ENCODE measurements at regions not wholly inside any gene's neighbourhood (a gene's known extent, or its start where the extent isn't known, plus 50 kb on each side); places are given as distances from the start of the nearest gene placed in this dataset.
"Not testable (repeated sequence)": the region's sequence is repeated elsewhere in the genome, so short reads cannot be mapped to it uniquely, and the experiment has no call there.

DNA sequence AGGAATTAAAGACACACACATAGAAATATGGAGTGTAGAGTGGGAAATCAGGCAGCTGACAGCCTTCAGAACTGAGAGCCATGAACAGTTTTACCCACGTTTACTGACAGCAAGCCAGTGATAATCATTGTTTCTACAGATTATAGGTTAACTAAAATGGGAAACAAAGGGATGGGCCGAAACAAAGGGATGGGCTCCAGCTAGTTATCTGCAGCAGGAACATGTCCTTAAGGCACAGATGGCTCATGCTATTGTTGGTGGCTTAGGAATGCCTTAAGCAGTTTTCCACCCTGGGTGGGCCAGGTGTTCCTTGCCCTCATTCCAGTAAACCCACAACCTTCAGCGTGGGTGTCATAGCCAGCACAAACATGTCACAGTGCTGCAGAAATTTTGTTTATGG, 355.7 kb upstream of the INTU start:
- in situ Hi-C loops (cut with HindIII; ENCODE audit: low sequenced_read_pairs): not testable (repeated sequence)

GRCh38 chr4:127284236-127284635, 348.5 kb upstream of the INTU start:
- in situ Hi-C loops (cut with HindIII; ENCODE audit: low sequenced_read_pairs): no loop called here

- in situ Hi-C loops (cut with HindIII; ENCODE audit: low sequenced_read_pairs): no loop called here
Observed at GRCh38 chr4:127291316-127291715, 341.4 kb upstream of the INTU start.

DNA sequence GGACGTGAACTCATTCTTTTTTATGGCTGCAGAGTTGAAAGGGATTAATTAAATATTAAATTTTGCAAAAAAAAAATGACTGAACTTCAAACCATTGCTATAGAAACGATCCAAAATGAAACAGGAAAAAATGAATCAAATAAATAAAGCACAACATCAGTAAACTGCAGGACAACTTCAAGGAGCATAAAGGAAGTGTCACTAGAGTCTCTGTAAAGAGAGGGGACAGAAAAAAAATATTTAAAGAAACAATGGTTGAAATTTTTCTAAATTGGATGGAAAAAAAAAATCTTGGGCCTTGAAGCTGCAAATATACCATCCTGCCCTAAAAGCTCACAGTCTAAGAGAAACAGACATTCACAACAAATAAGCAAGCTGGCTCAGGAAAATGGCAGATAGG, 339.3 kb upstream of the INTU start:
- in situ Hi-C loops (cut with HindIII; ENCODE audit: low sequenced_read_pairs): no loop called here

DNA sequence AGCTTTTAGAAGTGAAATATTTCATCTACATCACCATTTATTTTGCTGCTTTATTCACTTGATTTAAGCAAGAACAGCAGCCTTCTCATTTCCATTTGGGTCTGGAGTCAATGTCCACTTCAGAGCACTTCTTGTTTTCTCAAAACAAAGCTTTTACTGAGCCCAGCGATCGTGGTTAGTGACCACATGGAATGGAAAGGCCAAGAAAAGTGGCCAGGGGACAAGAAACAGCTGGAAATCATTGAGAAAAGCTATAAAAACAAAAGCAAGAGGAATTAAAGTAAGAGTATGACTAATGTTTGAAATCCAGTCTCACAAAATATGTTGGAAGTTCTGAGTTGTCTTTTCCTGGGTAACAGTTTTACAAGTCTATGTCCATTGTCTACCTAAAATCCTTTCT, 328.4 kb upstream of the INTU start:
- in situ Hi-C loops (cut with HindIII; ENCODE audit: low sequenced_read_pairs): no loop called here

- in situ Hi-C loops (cut with HindIII; ENCODE audit: low sequenced_read_pairs): no loop called here
Observed at GRCh38 chr4:127307996-127308395, 324.8 kb upstream of the INTU start.

DNA sequence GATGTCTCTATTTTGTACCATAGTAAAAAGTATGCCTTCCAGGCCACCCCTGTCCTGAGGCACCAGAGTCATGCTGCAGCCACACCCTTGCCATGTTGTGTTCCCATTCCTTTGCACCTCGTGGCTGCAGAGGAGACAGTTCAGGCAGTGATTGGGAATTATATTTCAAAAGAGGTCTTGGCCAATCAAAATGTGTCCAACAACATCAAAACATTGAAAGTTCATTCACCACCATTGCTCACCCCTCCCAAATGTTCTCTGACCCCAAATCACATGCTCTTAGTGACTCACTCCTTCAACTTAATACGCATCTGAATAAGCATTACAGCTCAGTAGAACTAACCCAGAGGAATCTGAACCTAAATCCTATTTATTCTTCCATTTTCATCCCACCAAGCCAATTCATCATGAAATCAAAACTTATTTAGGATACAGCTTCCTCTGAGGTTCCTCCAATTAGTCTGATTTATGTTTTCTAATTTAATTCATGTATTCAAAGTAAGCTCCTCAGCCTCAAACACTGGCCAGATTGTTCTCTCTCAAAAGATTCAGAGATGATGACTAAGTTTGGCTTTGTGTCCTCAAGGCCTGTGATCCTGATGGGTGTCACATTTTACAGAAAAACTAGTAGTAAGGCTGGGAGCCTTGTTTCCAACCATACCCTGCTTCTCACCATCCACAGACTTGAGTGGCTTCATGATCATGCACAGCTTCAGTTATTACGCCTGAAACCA, 323.2 kb upstream of the INTU start:
- in situ Hi-C loops (cut with HindIII; ENCODE audit: low sequenced_read_pairs): no loop called here

GRCh38 chr4:127311371-127311770, 321.4 kb upstream of the INTU start:
- in situ Hi-C loops (cut with HindIII; ENCODE audit: low sequenced_read_pairs): no loop called here

DNA sequence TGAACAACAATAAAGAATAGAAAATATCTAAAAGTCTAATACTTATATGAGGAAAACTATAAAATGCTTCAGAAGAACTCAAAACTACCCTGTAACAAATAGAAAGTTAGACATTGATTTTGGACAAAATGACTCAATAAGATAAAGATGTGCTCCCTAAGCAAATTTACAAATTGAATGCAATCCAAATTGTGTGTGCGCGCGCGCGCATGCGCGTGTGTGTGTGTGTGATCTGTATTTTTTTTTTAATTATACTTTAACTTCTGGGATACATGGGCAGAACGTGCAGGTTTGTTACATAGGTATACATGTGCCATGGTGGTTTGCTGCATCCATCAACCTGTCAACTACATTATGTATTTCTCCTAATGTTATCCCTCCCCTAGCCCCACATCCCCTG, 320.8 kb upstream of the INTU start:
- in situ Hi-C loops (cut with HindIII; ENCODE audit: low sequenced_read_pairs): no loop called here

- in situ Hi-C loops (cut with HindIII; ENCODE audit: low sequenced_read_pairs): no loop called here
Observed at GRCh38 chr4:127313767-127314166, 319.0 kb upstream of the INTU start.

DNA sequence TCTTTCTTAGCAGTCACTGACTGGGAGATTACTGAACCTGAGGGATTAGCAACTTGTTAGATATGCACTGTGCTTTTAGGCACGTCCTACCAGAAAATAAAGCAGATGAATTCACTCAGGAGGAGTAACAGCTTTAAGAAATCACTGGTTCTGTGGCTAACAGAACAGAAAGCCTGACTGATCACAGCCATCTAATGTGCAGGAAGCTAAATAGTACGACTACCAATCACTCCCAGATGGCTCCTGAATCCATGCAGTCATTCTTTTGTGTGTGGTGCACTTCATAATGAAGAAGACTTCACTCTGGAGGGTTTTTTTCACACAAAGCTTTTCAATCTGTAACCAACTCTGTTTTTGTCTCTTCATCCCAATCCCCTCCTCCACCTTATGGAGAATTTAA, 305.3 kb upstream of the INTU start:
- in situ Hi-C loops (cut with HindIII; ENCODE audit: low sequenced_read_pairs): no loop called here

- in situ Hi-C loops (cut with HindIII; ENCODE audit: low sequenced_read_pairs): no loop called here
Observed at GRCh38 chr4:127335073-127335620, 297.6 kb upstream of the INTU start.

- in situ Hi-C loops (cut with HindIII; ENCODE audit: low sequenced_read_pairs): no loop called here
Observed at GRCh38 chr4:127335732-127336131, 297.0 kb upstream of the INTU start.

GRCh38 chr4:127343123-127343522, 289.6 kb upstream of the INTU start:
- in situ Hi-C loops (cut with HindIII; ENCODE audit: low sequenced_read_pairs): not testable (repeated sequence)

- in situ Hi-C loops (cut with HindIII; ENCODE audit: low sequenced_read_pairs): no loop called here
Observed at GRCh38 chr4:127344071-127344470, 288.7 kb upstream of the INTU start.

- in situ Hi-C loops (cut with HindIII; ENCODE audit: low sequenced_read_pairs): no loop called here
Observed at GRCh38 chr4:127347936-127348335, 284.8 kb upstream of the INTU start.

GRCh38 chr4:127352220-127353113, 280.3 kb upstream of the INTU start:
- in situ Hi-C loops (cut with HindIII; ENCODE audit: low sequenced_read_pairs): no loop called here

- in situ Hi-C loops (cut with HindIII; ENCODE audit: low sequenced_read_pairs): no loop called here
Observed at GRCh38 chr4:127355743-127356142, 277.0 kb upstream of the INTU start.

DNA sequence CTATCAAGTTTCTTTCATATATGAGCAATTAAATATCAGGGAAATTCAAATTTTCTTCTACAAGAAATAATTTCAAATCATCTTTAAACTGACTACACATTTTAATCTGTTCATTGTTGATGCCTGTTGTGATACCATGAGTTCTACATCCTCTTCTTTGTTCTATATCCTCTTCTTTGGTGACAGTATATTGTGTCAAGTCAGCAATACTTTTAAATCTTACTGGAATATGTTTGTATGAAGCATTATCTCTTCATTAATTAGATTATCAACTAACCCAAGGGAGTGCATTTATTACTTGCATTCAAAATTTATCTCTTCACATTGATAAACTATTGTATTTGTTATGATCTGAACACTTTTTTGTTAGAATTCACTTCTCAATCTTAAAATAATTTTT, 275.0 kb upstream of the INTU start:
- in situ Hi-C loops (cut with HindIII; ENCODE audit: low sequenced_read_pairs): no loop called here

DNA sequence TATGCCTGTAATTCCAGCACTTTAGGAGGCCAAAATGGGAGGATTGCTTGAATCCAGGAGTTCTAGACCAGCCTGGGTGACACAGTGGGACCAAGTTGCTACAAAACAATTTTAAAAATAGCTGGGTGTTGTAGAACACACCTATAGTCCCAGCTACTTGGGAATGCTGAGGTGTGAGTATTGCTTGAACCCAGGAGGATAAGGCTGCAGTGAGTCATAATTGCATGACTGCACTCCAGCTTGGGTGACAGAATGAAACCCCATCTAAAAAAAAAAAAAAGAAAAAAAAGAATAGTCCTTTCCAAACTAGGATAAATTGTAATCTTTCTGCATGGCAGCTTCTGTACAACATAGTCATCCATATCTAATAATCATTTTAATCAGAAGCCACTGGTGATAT, 270.1 kb upstream of the INTU start:
- in situ Hi-C loops (cut with HindIII; ENCODE audit: low sequenced_read_pairs): no loop called here

- in situ Hi-C loops (cut with HindIII; ENCODE audit: low sequenced_read_pairs): no loop called here
Observed at GRCh38 chr4:127364397-127364796, 268.4 kb upstream of the INTU start.

GRCh38 chr4:127364911-127365310, 267.8 kb upstream of the INTU start:
- in situ Hi-C loops (cut with HindIII; ENCODE audit: low sequenced_read_pairs): no loop called here

Measured in endothelial cell of hepatic sinusoid (primary cell).